T-cell (primary cell): ENCODE measurements at regions not wholly inside any gene's neighbourhood (a gene's known extent, or its start where the extent isn't known, plus 50 kb on each side); places are given as distances from the start of the nearest gene placed in this dataset.

Source experiments
- ATAC-seq, 4 experiments: fragments of 200-7000 bp in 3 of 4; fragments of 150-1000 bp in 1 of 4; cut with Tn5 transposase; replicated peaks in 1 of 4; 1 replicate in 3 of 4; 2 replicates in 1 of 4; pipeline ENCODE4 v1.10.0; 2021; ENCODE audit warnings: moderate library complexity in 3 of 4, mild to moderate bottlenecking in 2 of 4, moderate number of reproducible peaks in 1 of 4
- CTCF ChIA-PET, 2 donors: fragments of 300-600 bp; sonication (Branson Sonifier 250); formaldehyde crosslinking; loops; one replicate each; lab custom pipeline; 2022; ENCODE audit warnings: antibody characterized with exemption in 2 of 2; lab: Charles Lee
- POLR2A ChIA-PET, 2 donors: fragments of 300-600 bp; sonication (Branson Sonifier 250); formaldehyde crosslinking; loops; one replicate each; lab custom pipeline; 2022; ENCODE audit warnings: antibody characterized with exemption in 2 of 2; lab: Charles Lee
- DNase-seq, 35 experiments: peaks; one replicate each; pipeline versions ENCODE4 v3.0.0 to v3.0.0-alpha.2; 2013 to 2023
- H3K27ac ChIP-seq: one replicate; pipeline ENCODE4 v1.5.1; 2013; ENCODE audit warnings: low read length
- H3K27me3 ChIP-seq, 2 experiments: replicated peaks in 1 of 2; 1 replicate in 1 of 2; 2 replicates in 1 of 2; pipeline versions ENCODE4 v1.6.1 to v1.7.0; 2013; ENCODE audit warnings: low read length in 1 of 2, mixed read lengths in 1 of 2; ENCODE audit not compliant: control insufficient read depth in 2 of 2, insufficient read depth in 2 of 2; ENCODE audit errors: extremely low read depth in 1 of 2
- H3K36me3 ChIP-seq, 2 donors: 1 replicate in 1 of 2; 2 replicates in 1 of 2; pipeline versions ENCODE4 v1.6.1 to v1.7.0; 2013; ENCODE audit warnings: low read length in 1 of 2; ENCODE audit not compliant: control insufficient read depth in 2 of 2, insufficient read depth in 1 of 2; ENCODE audit errors: extremely low read depth in 1 of 2
- H3K4me1 ChIP-seq, 2 experiments: 1 replicate in 1 of 2; 2 replicates in 1 of 2; pipeline versions ENCODE4 v1.6.1 to v1.7.0; 2013; ENCODE audit warnings: low read length in 2 of 2, mixed read lengths in 1 of 2; ENCODE audit not compliant: insufficient read depth in 2 of 2, control insufficient read depth in 1 of 2; ENCODE audit errors: extremely low read depth in 1 of 2
- H3K4me3 ChIP-seq, 2 donors: 1 replicate in 1 of 2; 2 replicates in 1 of 2; pipeline versions ENCODE4 v1.5.1 to v1.7.0; 2013; ENCODE audit warnings: mild to moderate bottlenecking in 2 of 2, low read length in 1 of 2, moderate library complexity in 1 of 2; ENCODE audit not compliant: control insufficient read depth in 1 of 2; ENCODE audit errors: extremely low read depth in 1 of 2
- H3K9me3 ChIP-seq: 2 replicates; pipeline ENCODE4 v1.7.0; 2013
- H3K27ac Mint-ChIP-seq, 2 donors: one replicate each; pipeline ENCODE4 v1.8.0; 2020 to 2021; ENCODE audit warnings: mild to moderate bottlenecking in 2 of 2, mixed read lengths in 2 of 2
- H3K27me3 Mint-ChIP-seq, 2 donors: one replicate each; pipeline ENCODE4 v1.8.0; 2021 to 2022; ENCODE audit warnings: mixed read lengths in 2 of 2
- H3K36me3 Mint-ChIP-seq: one replicate; pipeline ENCODE4 v1.8.0; 2021; ENCODE audit warnings: mixed read lengths
- H3K4me1 Mint-ChIP-seq, 3 donors: one replicate each; pipeline ENCODE4 v1.8.0; 2020 to 2022; ENCODE audit warnings: mixed read lengths in 3 of 3, mild to moderate bottlenecking in 1 of 3
- H3K4me3 Mint-ChIP-seq, 3 donors: one replicate each; pipeline ENCODE4 v1.8.0; 2020 to 2022; ENCODE audit warnings: mild to moderate bottlenecking in 3 of 3, mixed read lengths in 3 of 3, moderate library complexity in 3 of 3
- H3K9me3 Mint-ChIP-seq, 3 donors: one replicate each; pipeline ENCODE4 v1.8.0; 2020 to 2022; ENCODE audit warnings: mixed read lengths in 3 of 3
- WGBS: methylation state at CpG from one replicate; pipeline ENCODE4 v1.1.5; 2013; ENCODE audit warnings: missing lambda C conversion rate; ENCODE audit not compliant: insufficient coverage; 5-methylcytosine and 5-hydroxymethylcytosine counted together

- H3K9me3 Mint-ChIP-seq: no peaks in the 10 kb centered on the region
- POLR2A ChIA-PET: no interaction called here
- peaks cover 8 to 11% of the 10 kb centered on the region in 2 donors for H3K27me3 Mint-ChIP-seq
- H3K27ac Mint-ChIP-seq: no peak overlapping the region
- Histone ChIP-seq H3K4me1 (no peaks in the 10 kb centered on the region), H3K9me3 (no peaks in the 10 kb centered on the region), H3K27ac (no peak overlapping the region), H3K4me3 (no peak overlapping the region), H3K36me3 (no peaks in the 10 kb centered on the region), H3K27me3 (peaks cover 0 to 12% of the 10 kb centered on the region in 2 experiments)
- no peaks in the 10 kb centered on the region for H3K4me1 Mint-ChIP-seq
- H3K36me3 Mint-ChIP-seq: no peaks in the 10 kb centered on the region
- CTCF ChIA-PET: no interaction called here
- no peak overlapping the region for H3K4me3 Mint-ChIP-seq
- DNase-seq (no peak), ATAC-seq (no peak)
- 14% methylated on average over 1 of the region's 5 CpGs for WGBS
These were observed 208.0 kb downstream of the TBXT start for GRCh38 chr6:165959627-165960026.

- Mint-ChIP-seq H3K4me1 (no peaks in the 10 kb centered on the region), H3K27me3 (peaks cover 7 to 9% of the 10 kb centered on the region in 2 donors), H3K4me3 (no peak overlapping the region), H3K36me3 (no peaks in the 10 kb centered on the region), H3K27ac (no peak overlapping the region), H3K9me3 (no peaks in the 10 kb centered on the region)
- POLR2A ChIA-PET: no interaction called here
- H3K27me3 ChIP-seq: peaks cover 0 to 11% of the 10 kb centered on the region in 2 experiments
- ATAC-seq: no peak
- H3K4me3 ChIP-seq: no peak overlapping the region
- no peaks in the 10 kb centered on the region for H3K9me3 ChIP-seq
- no peak for DNase-seq
- no peak overlapping the region for H3K27ac ChIP-seq
- no peaks in the 10 kb centered on the region for H3K36me3 ChIP-seq
- CTCF ChIA-PET: interaction anchor here in 1 of 2 donors (0.7 kb wide), 1 partner anchor 75 kb away, joined by 3 read pairs; no protein-coding TSS in a partner anchor
- no peaks in the 10 kb centered on the region for H3K4me1 ChIP-seq
- no CpG with 5 or more reads among the region's 1 CpG for WGBS
These were observed 210.8 kb downstream of the TBXT start for GRCh38 chr6:165956874-165957273.

GRCh38 chr6:165952514-165952913 is 215.1 kb downstream of the TBXT start:
- ATAC-seq (no peak), DNase-seq (no peak)
- peaks cover 11 to 24% of the 10 kb centered on the region in 2 donors for H3K27me3 Mint-ChIP-seq
- H3K36me3 Mint-ChIP-seq: no peaks in the 10 kb centered on the region
- H3K36me3 ChIP-seq: no peaks in the 10 kb centered on the region
- no peaks in the 10 kb centered on the region for H3K4me1 Mint-ChIP-seq
- POLR2A ChIA-PET: no interaction called here
- CTCF ChIA-PET: no interaction called here
- no peak overlapping the region for H3K4me3 Mint-ChIP-seq
- no peaks in the 10 kb centered on the region for H3K4me1 ChIP-seq
- H3K9me3 ChIP-seq: no peaks in the 10 kb centered on the region
- H3K27ac ChIP-seq: no peak overlapping the region
- peaks cover 0 to 16% of the 10 kb centered on the region in 2 experiments for H3K27me3 ChIP-seq
- H3K9me3 Mint-ChIP-seq: no peaks in the 10 kb centered on the region
- 49% methylated on average over 5 of the region's 7 CpGs for WGBS
- H3K4me3 ChIP-seq: no peak overlapping the region
- no peak overlapping the region for H3K27ac Mint-ChIP-seq

GRCh38 chr6:165950316-165950715 is 217.3 kb downstream of the TBXT start:
- H3K36me3 ChIP-seq: no peaks in the 10 kb centered on the region
- no peak for ATAC-seq
- Mint-ChIP-seq H3K4me3 (no peak overlapping the region), H3K4me1 (no peaks in the 10 kb centered on the region), H3K27ac (no peak overlapping the region), H3K36me3 (no peaks in the 10 kb centered on the region), H3K27me3 (peaks cover 13 to 22% of the 10 kb centered on the region in 2 donors), H3K9me3 (no peaks in the 10 kb centered on the region)
- WGBS: 74% methylated on average over 5 of the region's 6 CpGs
- POLR2A ChIA-PET: no interaction called here
- H3K4me3 ChIP-seq: no peak overlapping the region
- no peak overlapping the region for H3K27ac ChIP-seq
- CTCF ChIA-PET: no interaction called here
- no peaks in the 10 kb centered on the region for H3K4me1 ChIP-seq
- H3K9me3 ChIP-seq: no peaks in the 10 kb centered on the region
- DNase-seq: no peak
- peaks cover 0 to 12% of the 10 kb centered on the region in 2 experiments for H3K27me3 ChIP-seq

GRCh38 chr6:165949324-165949723 is 218.3 kb downstream of the TBXT start:
- ATAC-seq (no peak), DNase-seq (no peak)
- ChIA-PET CTCF (no interaction called here), POLR2A (no interaction called here)
- peaks cover 0 to 5% of the 10 kb centered on the region in 2 experiments for H3K27me3 ChIP-seq
- no peak overlapping the region for H3K27ac Mint-ChIP-seq
- H3K9me3 ChIP-seq: no peaks in the 10 kb centered on the region
- no peaks in the 10 kb centered on the region for H3K4me1 Mint-ChIP-seq
- no peaks in the 10 kb centered on the region for H3K9me3 Mint-ChIP-seq
- no peaks in the 10 kb centered on the region for H3K36me3 Mint-ChIP-seq
- no peak overlapping the region for H3K27ac ChIP-seq
- 86% methylated on average over 6 of the region's 12 CpGs for WGBS
- no peak overlapping the region for H3K4me3 ChIP-seq
- no peaks in the 10 kb centered on the region for H3K36me3 ChIP-seq
- peaks cover 12 to 20% of the 10 kb centered on the region in 2 donors for H3K27me3 Mint-ChIP-seq
- no peak overlapping the region for H3K4me3 Mint-ChIP-seq
- H3K4me1 ChIP-seq: no peaks in the 10 kb centered on the region

- Histone ChIP-seq H3K27ac (no peak overlapping the region), H3K36me3 (no peaks in the 10 kb centered on the region), H3K27me3 (peaks cover 0 to 5% of the 10 kb centered on the region in 2 experiments), H3K4me1 (no peaks in the 10 kb centered on the region), H3K9me3 (no peaks in the 10 kb centered on the region), H3K4me3 (no peak overlapping the region)
- H3K36me3 Mint-ChIP-seq: no peaks in the 10 kb centered on the region
- POLR2A ChIA-PET: no interaction called here
- no peak overlapping the region for H3K4me3 Mint-ChIP-seq
- CTCF ChIA-PET: no interaction called here
- no peak overlapping the region for H3K27ac Mint-ChIP-seq
- no peak for ATAC-seq
- DNase-seq: no peak
- H3K4me1 Mint-ChIP-seq: no peaks in the 10 kb centered on the region
- peaks cover 8% of the 10 kb centered on the region in 2 donors for H3K27me3 Mint-ChIP-seq
- WGBS: no CpG with 5 or more reads among the region's 2 CpGs
- peaks cover 0 to 3% (median 3%) of the 10 kb centered on the region in 3 donors for H3K9me3 Mint-ChIP-seq
These were observed 223.6 kb downstream of the TBXT start for GRCh38 chr6:165944002-165944466.

- Histone ChIP-seq H3K36me3 (no peaks in the 10 kb centered on the region), H3K4me3 (no peak overlapping the region), H3K27me3 (no peaks in the 10 kb centered on the region), H3K9me3 (no peaks in the 10 kb centered on the region), H3K4me1 (no peaks in the 10 kb centered on the region), H3K27ac (no peak overlapping the region)
- CTCF ChIA-PET: no interaction called here
- Mint-ChIP-seq H3K36me3 (no peaks in the 10 kb centered on the region), H3K9me3 (peaks cover 0 to 3% (median 3%) of the 10 kb centered on the region in 3 donors), H3K4me1 (no peaks in the 10 kb centered on the region), H3K27me3 (peaks cover 3 to 10% of the 10 kb centered on the region in 2 donors), H3K27ac (no peak overlapping the region), H3K4me3 (no peak overlapping the region)
- POLR2A ChIA-PET: no interaction called here
- ATAC-seq (no peak), DNase-seq (no peak)
- 100% methylated on average over 1 of the region's 4 CpGs for WGBS
These were observed 225.9 kb downstream of the TBXT start for GRCh38 chr6:165941786-165942185.
